OCI-LY3 (cell line): ENCODE measurements at regions not wholly inside any gene's neighbourhood (a gene's known extent, or its start where the extent isn't known, plus 50 kb on each side); places are given as distances from the start of the nearest gene placed in this dataset.

Experiments used
- EZH2phosphoT487 ChIP-seq: fragments of 200-600 bp; shearing (Covaris generic); IDR thresholded peaks from 2 replicates; pipeline ENCODE4 v1.6.1; 2018; ENCODE audit warnings: antibody characterized with exemption, mixed run types, low read depth
- TF ChIP-seq, protein P1 (sequence below): fragments of 200-600, 300-600 bp; sonication (generic); IDR thresholded peaks from 2 replicates; pipeline ENCODE4 v1.5.1; 2014; ENCODE audit warnings: antibody characterized with exemption, low read length, low read depth

DNA sequence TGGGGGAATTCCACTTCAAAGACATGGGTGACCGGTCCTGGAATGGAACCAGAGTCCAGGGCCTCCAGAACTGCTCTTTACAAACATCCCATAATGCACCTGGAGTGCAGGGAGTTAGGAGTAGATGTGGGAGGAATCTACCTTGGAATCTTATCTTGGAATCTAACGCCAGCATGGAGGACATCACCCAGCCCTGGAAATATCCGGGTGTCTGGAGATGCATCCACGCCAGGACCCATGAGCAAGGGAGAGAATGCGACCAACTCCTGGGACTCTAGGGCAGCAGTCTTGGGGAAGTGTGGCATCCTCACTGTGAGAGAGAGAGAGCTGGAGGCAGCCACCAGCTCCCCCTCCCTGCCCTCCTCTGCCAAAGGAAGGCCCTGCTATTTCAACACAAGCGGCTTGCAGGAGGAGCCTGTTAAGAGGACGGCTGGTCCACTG lies 211.8 kb downstream of the UQCRFS1 start:
- TF ChIP-seq, protein P1, sequence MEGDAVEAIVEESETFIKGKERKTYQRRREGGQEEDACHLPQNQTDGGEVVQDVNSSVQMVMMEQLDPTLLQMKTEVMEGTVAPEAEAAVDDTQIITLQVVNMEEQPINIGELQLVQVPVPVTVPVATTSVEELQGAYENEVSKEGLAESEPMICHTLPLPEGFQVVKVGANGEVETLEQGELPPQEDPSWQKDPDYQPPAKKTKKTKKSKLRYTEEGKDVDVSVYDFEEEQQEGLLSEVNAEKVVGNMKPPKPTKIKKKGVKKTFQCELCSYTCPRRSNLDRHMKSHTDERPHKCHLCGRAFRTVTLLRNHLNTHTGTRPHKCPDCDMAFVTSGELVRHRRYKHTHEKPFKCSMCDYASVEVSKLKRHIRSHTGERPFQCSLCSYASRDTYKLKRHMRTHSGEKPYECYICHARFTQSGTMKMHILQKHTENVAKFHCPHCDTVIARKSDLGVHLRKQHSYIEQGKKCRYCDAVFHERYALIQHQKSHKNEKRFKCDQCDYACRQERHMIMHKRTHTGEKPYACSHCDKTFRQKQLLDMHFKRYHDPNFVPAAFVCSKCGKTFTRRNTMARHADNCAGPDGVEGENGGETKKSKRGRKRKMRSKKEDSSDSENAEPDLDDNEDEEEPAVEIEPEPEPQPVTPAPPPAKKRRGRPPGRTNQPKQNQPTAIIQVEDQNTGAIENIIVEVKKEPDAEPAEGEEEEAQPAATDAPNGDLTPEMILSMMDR: no peak
- TF ChIP-seq EZH2phosphoT487: no peak
